ENCODE measurements at regions not wholly inside any gene's neighbourhood (a gene's known extent, or its start where the extent isn't known, plus 50 kb on each side); places are given as distances from the start of the nearest gene placed in this dataset.
A peak's percentile ranks its signal among the peaks of the same experiment; 100 is the strongest.

DNA sequence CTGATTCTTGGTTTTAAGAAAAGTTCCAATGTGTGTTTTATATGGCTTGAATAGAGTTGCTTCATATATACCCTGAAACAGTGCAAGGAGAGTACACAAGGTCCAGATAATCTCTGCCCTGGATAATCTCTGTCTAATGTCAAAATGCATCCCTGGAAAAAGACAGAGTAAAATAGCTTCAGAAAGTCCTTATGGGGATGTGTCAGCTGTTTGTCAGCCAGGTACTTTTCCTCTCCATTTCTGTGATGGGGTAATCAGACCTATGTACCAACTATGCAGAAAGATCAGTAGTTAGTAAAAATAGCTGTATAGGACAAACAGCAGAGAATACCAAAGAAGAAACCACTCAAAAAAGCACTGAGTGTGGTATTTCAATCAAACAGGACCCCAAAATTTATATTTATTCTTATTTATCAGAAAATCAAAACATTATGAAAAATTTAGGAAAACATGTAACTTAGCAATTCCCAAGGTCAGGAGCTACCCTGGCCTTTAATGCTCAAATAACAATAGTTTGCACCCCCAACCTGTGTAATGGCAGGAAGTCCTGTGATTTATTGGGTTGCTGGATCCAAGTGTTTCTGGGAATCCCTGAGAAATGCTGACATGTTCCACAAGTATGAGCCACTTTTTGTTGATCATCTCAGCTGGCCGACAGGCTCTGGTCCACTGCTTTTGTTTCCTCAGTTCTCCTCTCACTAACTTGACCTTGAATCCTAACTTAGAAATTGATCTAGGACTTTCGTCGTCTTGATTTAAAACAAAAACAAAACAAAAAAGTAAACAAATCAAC is 69.6 kb downstream of the MDH1 start:
- no peak for DNase-seq

DNA sequence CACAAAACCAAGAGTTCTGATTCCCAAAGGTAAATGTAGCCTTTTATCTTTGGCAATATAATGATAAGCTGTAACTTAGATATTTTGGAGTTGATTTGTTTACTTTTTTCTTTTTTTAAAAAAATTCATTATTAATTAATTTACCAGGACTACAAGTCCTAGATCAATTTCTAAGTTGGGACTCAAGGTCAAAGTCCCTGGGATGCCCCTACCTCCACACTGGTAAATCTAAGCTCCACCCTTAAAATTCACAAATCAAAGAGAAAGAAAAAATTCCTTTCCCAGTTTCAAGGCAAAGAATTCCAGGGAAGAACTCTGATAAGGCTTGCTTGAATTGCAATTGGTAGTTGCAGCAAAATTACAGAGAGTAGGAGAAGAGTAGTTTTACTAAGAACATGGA is 71.3 kb downstream of the MDH1 start:
- no peak for DNase-seq

DNA sequence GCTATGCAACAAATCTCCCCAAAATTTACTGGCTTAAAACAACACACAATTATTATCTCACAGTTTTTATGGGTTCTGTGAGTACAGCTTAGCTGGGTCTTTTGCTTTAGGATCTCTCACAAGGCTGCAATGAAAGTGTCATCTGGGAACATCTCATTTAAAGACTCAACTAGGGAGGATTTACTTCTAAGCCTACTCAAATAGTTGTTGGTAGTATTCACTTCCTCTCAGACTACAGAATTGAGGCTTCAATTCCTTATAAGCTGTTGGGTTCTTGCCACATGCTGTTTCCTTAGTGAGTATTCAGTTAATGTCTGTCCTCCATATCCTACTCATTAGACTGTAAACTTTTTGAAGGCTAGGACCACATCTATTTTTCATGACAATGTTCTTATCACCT is 72.3 kb downstream of the MDH1 start:
- DNase-seq = no peak

DNA sequence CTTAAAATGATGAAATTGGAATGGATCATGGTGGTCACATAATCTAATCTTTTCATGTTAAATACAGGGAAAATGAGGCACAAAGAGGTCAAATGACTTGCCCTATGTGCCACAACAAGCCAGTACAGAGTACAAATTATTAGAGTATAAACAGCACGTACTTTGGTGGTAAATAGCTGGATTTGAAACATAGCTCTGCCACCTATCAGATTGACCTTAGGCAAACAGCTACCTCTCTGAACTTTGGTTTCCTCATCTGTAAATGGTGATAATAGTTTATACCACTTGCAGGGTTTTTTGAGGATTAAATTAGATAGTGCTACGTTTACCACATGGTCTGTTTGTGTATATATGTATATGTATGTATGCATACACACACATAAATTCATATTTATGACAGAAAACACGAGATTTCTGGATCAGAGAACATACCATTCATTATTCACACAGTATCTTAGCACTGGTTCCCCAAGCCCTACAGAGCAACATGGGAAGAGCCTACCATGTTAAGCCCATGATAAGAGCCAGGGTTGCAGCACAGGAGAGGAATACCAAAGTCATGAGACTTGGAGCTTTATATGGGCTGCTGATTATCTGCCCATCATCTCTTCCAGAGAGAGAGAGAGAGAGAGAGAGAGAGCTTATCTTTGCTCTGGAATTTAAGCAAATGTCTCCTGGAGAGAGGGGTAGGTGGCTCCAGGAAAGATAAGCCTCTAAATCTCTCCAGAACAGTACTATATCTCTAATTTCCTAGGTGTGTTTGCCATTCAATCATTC is 73.5 kb downstream of the MDH1 start:
- no peak for DNase-seq

DNA sequence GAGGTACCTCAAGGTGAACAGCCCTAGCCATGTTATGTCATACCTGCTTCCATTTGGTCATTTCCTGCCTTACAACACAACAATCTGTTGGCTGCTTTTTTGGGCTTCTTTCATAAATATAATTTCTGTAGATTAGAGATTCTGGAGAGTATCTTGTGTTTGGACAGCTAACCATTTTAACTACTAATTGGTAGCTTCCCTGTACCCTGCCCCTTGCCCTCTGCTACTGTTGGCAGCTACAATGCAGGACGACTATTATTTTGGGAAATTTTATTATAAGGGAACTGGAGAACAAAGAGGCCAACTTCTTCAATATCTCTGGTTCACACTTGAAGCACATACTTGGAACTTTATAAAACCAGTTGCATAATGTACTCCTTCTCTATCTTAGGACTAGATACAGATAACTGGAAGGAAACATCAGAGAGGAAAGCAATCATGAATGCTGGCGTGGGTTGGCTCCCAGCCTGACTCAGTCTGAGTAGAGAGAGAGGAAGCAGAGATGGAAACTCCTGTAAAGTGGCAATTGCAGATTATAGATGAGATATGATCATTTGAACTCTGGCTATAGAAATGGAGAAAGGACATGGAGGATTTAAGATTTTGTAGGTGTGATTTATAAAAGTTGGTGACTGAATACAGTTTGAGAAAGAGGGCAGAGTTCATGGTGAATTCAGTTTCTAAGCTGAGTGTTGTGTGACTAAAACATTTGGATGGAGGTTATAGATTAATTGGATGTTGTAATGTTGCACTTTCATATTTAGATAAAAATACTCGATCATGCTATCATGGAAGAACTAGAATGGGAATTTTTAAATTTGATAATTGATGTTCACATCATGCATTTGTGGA is 74.5 kb downstream of the MDH1 start:
- DNase-seq = no peak

DNA sequence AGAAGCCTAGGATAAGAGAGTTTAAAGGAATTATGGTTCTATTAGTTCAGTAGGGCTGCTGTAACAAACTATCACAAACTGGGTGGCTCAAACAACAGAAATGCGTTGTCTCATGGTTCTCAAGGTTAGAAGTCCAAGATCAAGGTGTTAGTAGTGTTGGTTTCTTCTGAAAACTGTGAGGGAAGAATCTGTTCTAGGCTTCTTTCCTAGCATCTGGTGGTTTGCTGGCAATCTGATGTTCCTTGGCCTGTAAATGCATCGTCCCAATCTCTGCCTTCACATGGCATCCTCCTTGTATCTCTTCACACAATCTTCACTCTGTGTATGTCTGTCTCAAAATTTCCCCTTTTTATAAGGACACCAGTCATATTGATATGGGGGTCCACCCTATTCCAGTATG is 76.3 kb downstream of the MDH1 start:
- DNase-seq = no peak

DNA sequence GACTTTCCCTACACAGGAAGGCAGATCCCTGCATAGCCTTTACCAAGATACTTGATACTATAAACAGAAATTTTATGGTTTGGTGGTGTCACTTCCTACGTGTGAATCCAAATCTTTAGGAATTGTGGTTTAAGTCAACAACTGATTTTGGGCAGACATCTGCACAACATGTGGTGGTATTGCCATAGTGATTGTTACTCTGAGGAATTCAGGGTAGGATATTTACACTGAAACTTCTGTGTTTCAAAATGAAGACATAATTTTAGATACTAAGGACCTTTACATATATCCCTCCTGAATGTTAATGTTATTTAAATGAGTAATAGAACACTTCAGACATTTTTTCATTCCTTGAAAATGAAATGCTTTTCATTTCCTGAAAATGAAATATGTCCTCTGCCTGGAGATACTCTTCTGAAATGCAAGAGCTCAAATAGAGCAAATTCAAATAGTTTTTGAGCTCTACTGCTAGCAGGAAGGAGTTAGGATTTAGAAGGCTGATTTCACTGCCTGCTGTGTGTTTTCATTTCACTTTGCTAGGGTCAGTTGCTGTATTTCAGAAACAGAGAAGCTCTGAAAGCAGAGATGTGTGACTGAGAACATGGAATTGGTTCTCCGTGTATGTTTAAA is 77.2 kb downstream of the MDH1 start:
- no peak for DNase-seq

DNA sequence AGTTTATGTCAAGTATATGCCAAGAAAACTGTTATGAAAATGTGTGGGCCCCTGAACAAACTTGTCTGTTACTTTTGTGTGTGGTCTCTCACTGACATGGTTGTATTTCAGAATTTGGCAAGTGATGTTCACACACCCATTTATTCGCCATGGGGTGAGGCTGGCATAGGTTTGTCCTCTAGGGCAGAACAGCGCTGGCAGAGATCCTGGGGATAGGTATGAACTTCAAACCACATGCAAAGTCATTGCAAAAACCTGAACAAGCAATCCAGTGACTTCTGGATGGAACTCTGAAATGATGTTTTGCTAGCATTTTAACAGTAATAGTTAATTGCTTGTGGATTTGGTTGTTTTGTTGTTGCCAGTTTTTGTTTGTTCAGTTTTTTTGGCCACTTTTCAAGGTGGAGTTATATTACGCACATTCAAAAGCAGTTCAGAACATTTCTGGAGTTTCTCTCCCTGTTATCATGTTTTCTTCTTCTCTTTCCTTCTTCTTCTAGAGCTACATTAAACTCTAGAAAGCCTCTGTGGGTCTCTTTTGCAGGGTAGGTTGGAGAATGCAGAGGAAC is 78.5 kb downstream of the MDH1 start:
- DNase-seq = no peak

DNA sequence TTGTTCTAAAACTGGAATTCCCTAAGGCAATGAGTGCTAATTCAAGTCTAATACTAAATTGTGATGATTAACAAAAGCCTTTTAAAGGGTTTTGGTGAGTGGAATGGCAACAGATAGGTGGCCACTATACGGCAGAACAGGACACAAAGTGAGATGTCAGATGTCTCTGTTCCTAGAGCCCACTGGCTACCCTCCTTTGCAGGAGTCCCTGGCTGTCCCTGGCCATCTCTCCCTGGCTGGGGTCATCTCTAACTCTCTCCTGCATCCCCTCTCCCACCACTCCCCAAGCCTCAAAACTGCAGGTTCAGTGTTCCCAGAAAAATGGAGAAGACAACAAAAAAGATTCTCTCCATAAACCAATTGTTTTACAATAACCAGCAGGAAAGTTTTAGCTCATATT is 79.2 kb downstream of the MDH1 start:
- no peak for DNase-seq

DNA sequence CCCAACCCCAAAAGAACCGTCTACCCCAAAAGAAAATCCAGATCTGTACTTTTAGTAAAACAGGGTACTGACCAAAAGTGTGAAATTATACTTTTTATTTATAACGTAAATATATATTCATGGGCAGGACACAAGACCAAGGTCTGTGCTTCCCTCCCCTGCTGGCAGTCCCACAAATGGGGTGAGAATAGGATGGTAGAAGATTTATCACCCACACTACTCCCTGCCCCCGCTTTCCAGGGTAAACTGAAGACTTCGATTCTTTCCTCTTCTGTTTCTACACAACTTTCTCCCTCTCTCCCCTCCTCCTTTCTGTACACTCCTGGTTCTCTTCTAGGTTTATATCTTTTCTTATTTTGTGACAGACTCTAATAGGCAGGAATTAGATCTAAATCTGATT is 79.7 kb downstream of the MDH1 start:
- DNase-seq = no peak

DNA sequence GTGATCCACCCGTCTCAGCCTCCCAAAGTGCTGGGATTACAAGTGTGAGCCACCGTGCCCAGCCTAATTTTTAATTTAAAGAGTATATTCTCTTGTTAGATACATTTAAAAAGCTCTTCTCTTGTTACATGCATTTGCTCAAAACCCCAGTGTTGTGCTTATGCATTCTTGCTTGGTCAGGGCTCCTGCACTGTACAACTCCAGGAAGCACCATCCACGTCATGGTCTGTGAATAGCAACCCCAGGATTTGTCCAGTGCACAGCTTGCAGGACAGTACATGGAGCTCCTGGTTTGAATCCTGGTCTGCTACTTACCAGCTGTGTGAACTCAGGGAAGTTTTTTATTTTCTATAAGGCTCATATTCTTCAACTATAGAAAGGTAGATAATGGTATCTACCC is 80.8 kb downstream of the MDH1 start:
- DNase-seq = no peak

DNA sequence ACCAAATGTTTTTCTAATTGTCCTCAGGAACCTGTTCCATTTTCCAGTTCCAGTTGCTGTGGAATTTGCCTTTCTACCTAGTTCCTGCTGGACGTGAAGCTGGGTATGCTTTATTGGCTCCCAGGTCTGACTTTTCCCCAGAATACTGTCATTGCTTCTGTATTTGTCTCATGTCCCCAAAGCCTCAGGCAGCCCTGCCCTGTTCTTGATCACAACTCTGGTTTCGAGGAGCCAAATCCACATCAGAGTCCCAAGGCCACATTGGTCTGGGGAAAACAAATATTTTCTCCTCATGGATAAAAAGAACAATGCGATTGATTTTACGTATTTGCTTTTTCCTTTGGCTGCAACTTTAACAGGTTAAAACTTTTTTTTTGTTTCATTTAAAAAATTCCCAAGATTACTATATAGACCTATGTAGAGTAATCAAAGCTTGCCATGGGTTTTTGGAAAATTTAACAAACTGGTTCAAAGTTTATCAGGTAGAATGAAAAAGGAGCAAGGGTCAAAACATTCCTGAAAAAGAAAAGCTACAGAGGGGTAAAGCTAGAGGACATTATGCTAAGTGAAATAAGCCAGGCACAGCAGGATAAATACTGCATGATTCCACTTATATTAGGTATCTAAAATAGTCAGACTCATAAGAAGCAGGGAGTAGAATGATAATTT is 85.2 kb downstream of the MDH1 start:
- no peak for DNase-seq

DNA sequence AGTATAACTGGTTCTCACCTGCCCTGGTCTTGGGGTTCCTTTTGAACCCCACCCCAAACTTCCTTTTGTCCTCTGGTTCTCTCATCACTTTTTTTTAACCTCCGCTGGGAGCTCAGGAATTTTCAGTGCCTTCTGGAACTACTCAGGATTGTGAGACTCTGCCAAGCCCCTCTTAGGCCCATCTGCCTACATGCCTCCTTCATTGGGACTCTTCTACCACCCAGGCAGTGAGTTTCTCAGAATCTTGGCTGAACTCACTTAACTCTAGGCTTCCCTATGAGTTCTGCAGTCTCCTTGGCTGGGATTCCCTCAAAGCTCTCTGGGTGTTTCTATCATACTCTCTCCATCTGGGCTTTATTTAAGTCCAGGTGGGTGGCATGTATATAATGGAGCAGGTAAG is 86.3 kb downstream of the MDH1 start:
- no peak for DNase-seq

DNA sequence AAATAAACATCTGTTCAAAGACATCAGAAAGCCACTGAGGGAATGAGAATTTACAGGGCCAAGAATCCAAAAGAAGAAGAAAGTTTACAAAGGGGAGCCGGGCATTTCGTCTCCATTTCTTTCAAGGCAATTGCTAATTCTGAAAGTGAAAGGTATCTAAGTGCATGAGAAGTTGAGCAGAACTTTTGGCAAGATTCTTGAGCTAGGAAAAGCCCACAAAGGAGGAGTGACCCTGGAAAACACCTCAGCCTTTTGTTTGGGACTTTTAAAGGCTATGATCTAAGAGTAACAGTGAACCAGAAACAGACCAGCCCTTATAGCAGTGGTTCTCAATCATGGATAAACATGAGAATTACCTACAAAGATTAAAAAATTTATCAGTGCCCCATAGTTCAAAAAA is 87.4 kb downstream of the MDH1 start:
- no peak for DNase-seq

DNA sequence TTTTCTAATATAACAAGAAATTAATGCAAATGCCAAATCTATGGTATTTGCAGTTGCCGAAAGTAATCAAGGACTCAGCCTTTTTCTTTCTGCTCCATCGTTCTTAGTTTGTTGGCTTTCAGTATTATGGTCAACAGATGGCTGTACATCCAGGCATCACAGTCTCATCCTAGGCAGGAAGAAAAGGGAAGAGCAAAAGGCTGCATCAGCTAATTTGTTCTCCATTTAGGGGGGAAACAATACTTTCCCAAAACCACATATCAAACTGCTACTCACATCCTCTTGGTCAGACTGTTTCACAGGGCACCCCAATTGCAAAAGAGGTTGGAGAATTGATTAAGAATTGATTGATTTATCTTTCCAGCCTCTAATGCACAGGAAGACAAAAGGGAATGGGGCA is 89.3 kb downstream of the MDH1 start:
- DNase-seq = no peak

DNA sequence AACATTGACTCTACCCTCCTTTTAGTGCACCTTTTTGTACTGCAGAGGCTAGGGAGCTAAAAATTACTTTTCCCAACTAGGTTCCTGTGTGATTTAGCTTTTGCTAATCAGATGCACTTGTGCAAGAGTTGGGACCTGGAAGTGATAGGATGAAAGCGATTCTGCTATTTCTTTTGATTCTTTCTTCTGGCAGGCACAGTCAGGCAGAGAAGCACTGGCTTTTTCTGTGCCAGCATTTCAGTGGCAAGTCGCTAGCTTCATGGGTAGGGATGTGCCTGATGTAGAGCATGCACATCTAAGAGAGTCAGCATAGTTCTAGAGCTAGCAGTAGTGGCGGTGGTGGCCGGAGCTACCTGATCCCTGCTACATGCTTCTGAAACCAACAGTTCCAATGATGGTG is 89.8 kb downstream of the MDH1 start:
- no peak for DNase-seq

DNA sequence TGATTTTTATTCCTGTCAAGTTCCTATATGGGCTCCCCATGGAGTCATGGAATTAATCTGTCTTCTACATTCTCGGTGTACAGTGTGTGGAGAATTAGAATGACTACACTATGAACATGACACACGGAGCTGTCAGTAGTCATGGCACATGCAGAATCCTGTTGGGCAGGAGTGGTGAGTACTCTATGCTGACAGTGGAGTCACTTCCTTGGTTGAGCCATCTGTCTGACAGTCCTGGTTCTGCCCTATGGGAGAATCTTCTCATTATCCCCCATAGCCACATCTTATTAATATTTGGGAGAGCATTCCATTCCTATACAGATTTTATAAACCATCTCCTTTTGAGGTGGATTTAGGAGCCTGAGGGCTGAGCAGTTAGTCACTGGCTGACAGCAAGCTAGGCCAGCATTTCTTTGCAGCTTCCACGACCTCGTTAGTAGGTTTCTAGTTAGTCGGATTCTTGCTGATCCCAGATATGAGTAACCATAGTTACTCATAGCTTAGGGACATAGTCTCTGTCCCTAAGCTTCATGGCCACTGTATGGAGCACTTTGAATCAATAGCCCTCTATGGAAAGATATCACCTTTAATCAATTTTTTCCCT is 90.6 kb downstream of the MDH1 start:
- DNase-seq = no peak

DNA sequence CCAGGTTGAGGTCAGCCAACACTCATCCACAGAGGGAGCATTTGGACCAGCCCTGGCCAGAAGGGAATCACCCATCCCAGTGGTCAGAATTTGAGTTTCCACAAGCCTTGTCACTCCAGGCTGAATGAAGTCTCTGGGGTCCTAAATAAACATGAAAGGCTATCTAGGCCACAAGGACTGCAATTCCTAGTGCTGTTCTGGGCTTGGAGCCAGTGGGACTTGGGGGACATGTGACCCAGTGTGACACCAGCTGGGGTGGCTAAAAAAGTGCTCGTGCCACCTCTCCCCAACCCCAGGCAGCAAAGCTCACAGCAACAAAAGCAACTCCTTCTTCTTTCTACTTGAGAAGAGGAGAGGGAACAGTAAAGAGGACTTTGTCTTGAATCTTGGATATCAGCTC is 91.7 kb downstream of the MDH1 start:
- DNase-seq = no peak

DNA sequence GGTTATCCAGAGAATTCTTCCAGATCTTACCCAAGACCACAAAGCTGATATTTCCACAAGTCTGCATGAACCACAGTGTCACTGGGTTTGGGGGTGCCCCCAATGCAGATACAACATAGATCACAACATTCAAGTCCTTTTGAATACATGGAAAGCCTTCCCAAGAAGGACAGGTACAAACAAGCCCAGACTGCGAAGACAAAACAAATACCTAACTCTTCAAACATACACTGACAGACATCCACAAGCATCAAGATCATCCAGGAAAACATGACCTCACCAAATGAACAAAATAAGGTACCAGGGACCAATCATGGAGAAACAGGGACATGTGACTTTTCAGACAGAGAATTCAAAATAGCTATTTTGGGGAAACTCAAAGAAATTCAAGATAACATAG is 93.1 kb downstream of the MDH1 start:
- no peak for DNase-seq

DNA sequence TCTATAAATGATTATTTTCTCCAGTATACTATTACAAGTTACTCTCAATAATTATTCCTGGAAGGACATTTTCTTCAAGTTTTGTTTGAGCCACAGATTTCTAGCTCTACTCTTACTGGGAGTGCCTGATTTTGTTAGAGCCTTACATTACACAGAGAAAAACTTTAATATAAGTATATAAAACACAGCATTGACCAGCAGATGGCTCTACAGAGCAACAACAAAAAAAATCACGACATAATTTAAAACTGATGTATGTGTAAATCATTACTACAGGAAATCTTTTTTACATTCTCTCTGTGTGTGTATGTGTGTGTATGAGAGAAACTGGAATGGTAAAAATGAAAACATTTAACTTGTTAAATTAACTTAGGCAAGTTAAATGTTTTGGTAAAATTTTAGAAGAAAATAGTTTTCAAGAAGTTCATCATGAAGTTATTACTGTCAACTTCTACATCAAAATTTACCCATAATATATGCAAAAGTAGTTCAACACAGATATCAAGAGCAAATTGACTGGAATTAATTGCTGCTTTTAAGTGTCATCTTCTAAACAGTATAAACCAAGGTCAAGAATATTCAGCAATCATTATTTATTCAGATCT is 103.3 kb downstream of the MDH1 start:
- DNase-seq = peak; percentile 20

DNA sequence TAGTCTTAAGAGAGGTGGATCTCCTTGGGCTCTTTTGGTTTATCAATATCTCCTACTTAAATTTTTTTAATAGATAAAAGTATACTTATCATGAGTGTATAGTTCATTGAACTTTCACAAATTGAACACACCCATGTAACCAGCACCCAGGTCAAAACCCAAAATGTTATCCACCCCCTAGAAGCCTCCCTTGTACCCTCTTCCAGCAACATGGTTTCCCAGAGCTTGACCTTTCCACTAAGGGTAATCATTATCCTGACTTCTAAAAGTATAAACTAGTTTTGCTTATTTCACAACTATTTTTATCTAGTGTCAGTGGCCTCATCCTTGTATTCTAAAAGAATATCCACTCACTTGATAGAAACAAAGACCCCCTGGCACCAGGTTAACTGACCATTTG is 106.8 kb downstream of the MDH1 start:
- DNase-seq = no peak
